GM23338 (cell line): ENCODE measurements at regions not wholly inside any gene's neighbourhood (a gene's known extent, or its start where the extent isn't known, plus 50 kb on each side); places are given as distances from the start of the nearest gene placed in this dataset.

ENCODE experiments used
- ATAC-seq: fragments of 200-7000 bp; cut with Tn5 transposase; 3 replicates; pipeline ENCODE4 v1.9.1; 2020
- DNase-seq: peaks from one replicate; pipeline ENCODE4 v3.0.0-alpha.2; 2015; ENCODE audit warnings: low spot score
- H2AFZ ChIP-seq: fragments of 200-600 bp; sonication (generic); 2 replicates; pipeline ENCODE4 v1.8.0; 2016; ENCODE audit warnings: antibody characterized with exemption, mild to moderate bottlenecking, moderate library complexity
- H3F3A ChIP-seq: fragments of 200-600 bp; sonication (generic); replicated peaks from 2 replicates; pipeline ENCODE4 v1.8.0; 2017; ENCODE audit warnings: antibody characterized with exemption, mixed run types, low read depth
- H3K27ac ChIP-seq: fragments of 200-600 bp; sonication (generic); 2 replicates; pipeline ENCODE4 v1.6.1; 2016; ENCODE audit warnings: low read depth
- H3K27me3 ChIP-seq: fragments of 200-600 bp; sonication (generic); 2 replicates; pipeline ENCODE4 v1.8.0; 2016; ENCODE audit warnings: mild to moderate bottlenecking, mixed run types, moderate library complexity; ENCODE audit not compliant: insufficient read depth
- H3K36me3 ChIP-seq: fragments of 200-600 bp; sonication (generic); 2 replicates; pipeline ENCODE4 v1.8.0; 2016; ENCODE audit warnings: mild to moderate bottlenecking; ENCODE audit not compliant: insufficient read depth
- H3K4me1 ChIP-seq: fragments of 200-600 bp; sonication (generic); 2 replicates; pipeline ENCODE4 v1.8.0; 2016; ENCODE audit warnings: mild to moderate bottlenecking, moderate library complexity; ENCODE audit not compliant: insufficient read depth
- H3K4me2 ChIP-seq: fragments of 200-600 bp; sonication (generic); 2 replicates; pipeline ENCODE4 v1.7.1; 2017; ENCODE audit warnings: mixed run types
- H3K4me3 ChIP-seq: fragments of 200-600 bp; sonication (generic); 2 replicates; pipeline ENCODE4 v1.6.1; 2016; ENCODE audit warnings: mixed run types
- H3K79me2 ChIP-seq: fragments of 200-600 bp; sonication (generic); replicated peaks from 2 replicates; pipeline ENCODE4 v1.8.0; 2017; ENCODE audit warnings: mild to moderate bottlenecking; ENCODE audit not compliant: insufficient read depth
- H3K9me2 ChIP-seq: fragments of 200-600 bp; sonication (generic); 2 replicates; pipeline ENCODE4 v1.8.0; 2017; ENCODE audit not compliant: insufficient read depth
- H4K20me1 ChIP-seq: fragments of 200-600 bp; sonication (generic); replicated peaks from 2 replicates; pipeline ENCODE4 v1.8.0; 2017; ENCODE audit warnings: mild to moderate bottlenecking; ENCODE audit not compliant: insufficient read depth
- H3K27ac Mint-ChIP-seq: 2 replicates; pipeline ENCODE4 v1.8.0; 2020; ENCODE audit warnings: inconsistent platforms, mild to moderate bottlenecking, moderate library complexity, mixed read lengths
- H3K27me3 Mint-ChIP-seq: 3 replicates; pipeline ENCODE4 v1.8.0; 2022; ENCODE audit warnings: low read depth, mild to moderate bottlenecking, moderate library complexity, mixed read lengths, inconsistent platforms; ENCODE audit not compliant: insufficient read depth, poor library complexity
- H3K36me3 Mint-ChIP-seq: 3 replicates; pipeline ENCODE4 v1.8.0; 2021; ENCODE audit warnings: low read depth, mild to moderate bottlenecking, inconsistent platforms, moderate library complexity, mixed read lengths
- H3K4me1 Mint-ChIP-seq: 3 replicates; pipeline ENCODE4 v1.8.0; 2020; ENCODE audit warnings: mild to moderate bottlenecking, inconsistent platforms, mixed read lengths
- H3K4me3 Mint-ChIP-seq: 3 replicates; pipeline ENCODE4 v1.8.0; 2021; ENCODE audit warnings: moderate library complexity, mild to moderate bottlenecking, inconsistent platforms, mixed read lengths
- H3K9me3 Mint-ChIP-seq: 3 replicates; pipeline ENCODE4 v1.8.0; 2020; ENCODE audit warnings: moderate library complexity, mild to moderate bottlenecking, inconsistent platforms, mixed read lengths
- CREB1 ChIP-seq: fragments of 250-450 bp; sonication (Bioruptor Pico); IDR thresholded peaks from 2 replicates; pipeline ENCODE4 v1.5.0; 2020; ENCODE audit warnings: low read depth, mild to moderate bottlenecking, moderate library complexity
- EZH2 ChIP-seq: fragments of 200-600 bp; sonication (generic); IDR thresholded peaks from one replicate; pipeline ENCODE4 v1.8.0; 2017; ENCODE audit warnings: antibody characterized with exemption, mild to moderate bottlenecking, low read depth; ENCODE audit not compliant: unreplicated experiment
- EZH2phosphoT487 ChIP-seq: fragments of 200-600 bp; sonication (generic); IDR thresholded peaks from one replicate; pipeline ENCODE4 v1.8.1; 2018; ENCODE audit warnings: antibody characterized with exemption; ENCODE audit not compliant: unreplicated experiment
- JUNB ChIP-seq: IDR thresholded peaks from one replicate; pipeline ENCODE4 v1.6.1; 2016; ENCODE audit warnings: antibody characterized with exemption; ENCODE audit not compliant: unreplicated experiment
- NANOG ChIP-seq: IDR thresholded peaks from 2 replicates; pipeline ENCODE4 v1.6.1; 2016; ENCODE audit warnings: antibody characterized with exemption, borderline replicate concordance
- POLR2AphosphoS5 ChIP-seq: IDR thresholded peaks from 2 replicates; pipeline ENCODE4 v1.6.1; 2016; ENCODE audit warnings: antibody characterized with exemption, low read depth
- STAT1 ChIP-seq: IDR thresholded peaks from one replicate; pipeline ENCODE4 v1.6.1; 2016; ENCODE audit warnings: antibody characterized with exemption; ENCODE audit not compliant: unreplicated experiment
- ZNF114 ChIP-seq: fragments of 250-450 bp; sonication (Bioruptor Pico); IDR thresholded peaks from 2 replicates; pipeline ENCODE4 v1.5.0; 2020; ENCODE audit warnings: mild to moderate bottlenecking, moderate library complexity
- ZNF331 ChIP-seq: fragments of 250-450 bp; sonication (Bioruptor Pico); IDR thresholded peaks from 2 replicates; pipeline ENCODE4 v1.5.0; 2020; ENCODE audit warnings: low read depth, mild to moderate bottlenecking, moderate library complexity
- ZNF462 ChIP-seq: fragments of 250-450 bp; sonication (Bioruptor Pico); IDR thresholded peaks from 2 replicates; pipeline ENCODE4 v1.5.0; 2020; ENCODE audit warnings: mild to moderate bottlenecking, moderate library complexity
- TF ChIP-seq, protein P1 (sequence below): IDR thresholded peaks from one replicate; pipeline ENCODE4 v1.6.1; 2018; ENCODE audit warnings: antibody characterized with exemption; ENCODE audit not compliant: unreplicated experiment
- TF ChIP-seq, protein P2 (sequence below), 2 experiments: fragments of 200-600 bp in 1 of 2; sonication (generic) in 1 of 2; conservative IDR thresholded peaks; 2 replicates each; pipeline versions ENCODE4 v1.5.1 to v1.6.1; 2016 to 2017; ENCODE audit warnings: antibody characterized with exemption in 2 of 2, low read depth in 2 of 2, mild to moderate bottlenecking in 2 of 2, moderate library complexity in 1 of 2
- TF ChIP-seq, protein P3 (sequence below): IDR thresholded peaks from 2 replicates; pipeline ENCODE4 v1.6.1; 2016; ENCODE audit warnings: antibody characterized with exemption

GRCh38 chr3:170640737-170641171, 54.9 kb upstream of the SLC7A14 start:
- H3K79me2 ChIP-seq: no peaks in the 10 kb centered on the region
- no peak overlapping the region for H2AFZ ChIP-seq
- H3K27me3 ChIP-seq: no peaks in the 10 kb centered on the region
- no peak overlapping the region for H3K27ac Mint-ChIP-seq
- no peaks in the 10 kb centered on the region for H4K20me1 ChIP-seq
- H3K9me2 ChIP-seq: peaks cover 13% of the 10 kb centered on the region
- no peaks in the 10 kb centered on the region for H3K36me3 ChIP-seq
- no peaks in the 10 kb centered on the region for H3F3A ChIP-seq
- no peak overlapping the region for H3K27ac ChIP-seq
- H3K9me3 Mint-ChIP-seq: no peaks in the 10 kb centered on the region
- H3K4me1 Mint-ChIP-seq: peaks cover 7% of the 10 kb centered on the region
- H3K4me3 ChIP-seq: no peak overlapping the region
- peaks cover 2% of the 10 kb centered on the region; the same call in 1 of the 2 replicates for H3K4me1 ChIP-seq
- no peak overlapping the region for H3K4me3 Mint-ChIP-seq
- ATAC-seq: no peak
- peaks cover 6% of the 10 kb centered on the region for H3K27me3 Mint-ChIP-seq
- no peak for TF ChIP-seq JUNB
- TF ChIP-seq EZH2phosphoT487: no peak
- TF ChIP-seq, protein P1, sequence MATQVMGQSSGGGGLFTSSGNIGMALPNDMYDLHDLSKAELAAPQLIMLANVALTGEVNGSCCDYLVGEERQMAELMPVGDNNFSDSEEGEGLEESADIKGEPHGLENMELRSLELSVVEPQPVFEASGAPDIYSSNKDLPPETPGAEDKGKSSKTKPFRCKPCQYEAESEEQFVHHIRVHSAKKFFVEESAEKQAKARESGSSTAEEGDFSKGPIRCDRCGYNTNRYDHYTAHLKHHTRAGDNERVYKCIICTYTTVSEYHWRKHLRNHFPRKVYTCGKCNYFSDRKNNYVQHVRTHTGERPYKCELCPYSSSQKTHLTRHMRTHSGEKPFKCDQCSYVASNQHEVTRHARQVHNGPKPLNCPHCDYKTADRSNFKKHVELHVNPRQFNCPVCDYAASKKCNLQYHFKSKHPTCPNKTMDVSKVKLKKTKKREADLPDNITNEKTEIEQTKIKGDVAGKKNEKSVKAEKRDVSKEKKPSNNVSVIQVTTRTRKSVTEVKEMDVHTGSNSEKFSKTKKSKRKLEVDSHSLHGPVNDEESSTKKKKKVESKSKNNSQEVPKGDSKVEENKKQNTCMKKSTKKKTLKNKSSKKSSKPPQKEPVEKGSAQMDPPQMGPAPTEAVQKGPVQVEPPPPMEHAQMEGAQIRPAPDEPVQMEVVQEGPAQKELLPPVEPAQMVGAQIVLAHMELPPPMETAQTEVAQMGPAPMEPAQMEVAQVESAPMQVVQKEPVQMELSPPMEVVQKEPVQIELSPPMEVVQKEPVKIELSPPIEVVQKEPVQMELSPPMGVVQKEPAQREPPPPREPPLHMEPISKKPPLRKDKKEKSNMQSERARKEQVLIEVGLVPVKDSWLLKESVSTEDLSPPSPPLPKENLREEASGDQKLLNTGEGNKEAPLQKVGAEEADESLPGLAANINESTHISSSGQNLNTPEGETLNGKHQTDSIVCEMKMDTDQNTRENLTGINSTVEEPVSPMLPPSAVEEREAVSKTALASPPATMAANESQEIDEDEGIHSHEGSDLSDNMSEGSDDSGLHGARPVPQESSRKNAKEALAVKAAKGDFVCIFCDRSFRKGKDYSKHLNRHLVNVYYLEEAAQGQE: no peak
- no peak for TF ChIP-seq EZH2
- no peak for TF ChIP-seq STAT1
- no peak for TF ChIP-seq POLR2AphosphoS5
- no peak for TF ChIP-seq ZNF114 (CRISPR knock-in tag)
- TF ChIP-seq ZNF462 (CRISPR knock-in tag): no peak
- TF ChIP-seq, protein P2, sequence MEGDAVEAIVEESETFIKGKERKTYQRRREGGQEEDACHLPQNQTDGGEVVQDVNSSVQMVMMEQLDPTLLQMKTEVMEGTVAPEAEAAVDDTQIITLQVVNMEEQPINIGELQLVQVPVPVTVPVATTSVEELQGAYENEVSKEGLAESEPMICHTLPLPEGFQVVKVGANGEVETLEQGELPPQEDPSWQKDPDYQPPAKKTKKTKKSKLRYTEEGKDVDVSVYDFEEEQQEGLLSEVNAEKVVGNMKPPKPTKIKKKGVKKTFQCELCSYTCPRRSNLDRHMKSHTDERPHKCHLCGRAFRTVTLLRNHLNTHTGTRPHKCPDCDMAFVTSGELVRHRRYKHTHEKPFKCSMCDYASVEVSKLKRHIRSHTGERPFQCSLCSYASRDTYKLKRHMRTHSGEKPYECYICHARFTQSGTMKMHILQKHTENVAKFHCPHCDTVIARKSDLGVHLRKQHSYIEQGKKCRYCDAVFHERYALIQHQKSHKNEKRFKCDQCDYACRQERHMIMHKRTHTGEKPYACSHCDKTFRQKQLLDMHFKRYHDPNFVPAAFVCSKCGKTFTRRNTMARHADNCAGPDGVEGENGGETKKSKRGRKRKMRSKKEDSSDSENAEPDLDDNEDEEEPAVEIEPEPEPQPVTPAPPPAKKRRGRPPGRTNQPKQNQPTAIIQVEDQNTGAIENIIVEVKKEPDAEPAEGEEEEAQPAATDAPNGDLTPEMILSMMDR (conservative IDR thresholded peaks at IDR 0.05; ENCODE audit: low read depth in 2 of 2): no peak
- TF ChIP-seq ZNF331 (CRISPR knock-in tag): no peak
- TF ChIP-seq, protein P3, sequence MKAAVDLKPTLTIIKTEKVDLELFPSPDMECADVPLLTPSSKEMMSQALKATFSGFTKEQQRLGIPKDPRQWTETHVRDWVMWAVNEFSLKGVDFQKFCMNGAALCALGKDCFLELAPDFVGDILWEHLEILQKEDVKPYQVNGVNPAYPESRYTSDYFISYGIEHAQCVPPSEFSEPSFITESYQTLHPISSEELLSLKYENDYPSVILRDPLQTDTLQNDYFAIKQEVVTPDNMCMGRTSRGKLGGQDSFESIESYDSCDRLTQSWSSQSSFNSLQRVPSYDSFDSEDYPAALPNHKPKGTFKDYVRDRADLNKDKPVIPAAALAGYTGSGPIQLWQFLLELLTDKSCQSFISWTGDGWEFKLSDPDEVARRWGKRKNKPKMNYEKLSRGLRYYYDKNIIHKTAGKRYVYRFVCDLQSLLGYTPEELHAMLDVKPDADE: no peak
- no peak for TF ChIP-seq NANOG
- no peak for TF ChIP-seq CREB1
- no peaks in the 10 kb centered on the region; the same call in 2 of the 3 replicates for H3K36me3 Mint-ChIP-seq
- H3K4me2 ChIP-seq: no peak overlapping the region
- DNase-seq: no peak
